Kidney (tissue), 13 donors: ENCODE measurements at regions not wholly inside any gene's neighbourhood (a gene's known extent, or its start where the extent isn't known, plus 50 kb on each side); places are given as distances from the start of the nearest gene placed in this dataset.

Experiments
- DNase-seq, 5 donors: peaks; one replicate each; pipeline ENCODE4 v3.0.0-alpha.2; 2013 to 2020
- FAIRE-seq: peaks from 2 replicates; lab custom pipeline; 2012; peaks lifted over from hg19 to GRCh38; lab: Jason Lieb, UNC
- H3K27ac ChIP-seq, 2 donors: one replicate each; pipeline ENCODE4 v1.7.0; 2013; ENCODE audit warnings: low read depth in 2 of 2, low read length in 2 of 2, inconsistent platforms in 1 of 2
- H3K27me3 ChIP-seq: one replicate; pipeline ENCODE4 v1.7.1; 2013; ENCODE audit warnings: low read length, inconsistent platforms; ENCODE audit not compliant: control insufficient read depth, insufficient read depth
- H3K36me3 ChIP-seq, 3 donors: one replicate each; pipeline versions ENCODE4 v1.7.0 to v1.7.1; 2013; ENCODE audit warnings: low read length in 3 of 3, control low read depth in 1 of 3, inconsistent platforms in 1 of 3; ENCODE audit not compliant: insufficient read depth in 3 of 3, control insufficient read depth in 2 of 3
- H3K4me1 ChIP-seq, 3 donors: one replicate each; pipeline versions ENCODE4 v1.7.0 to v1.7.1; 2013; ENCODE audit warnings: low read length in 3 of 3, inconsistent platforms in 1 of 3, low read depth in 1 of 3; ENCODE audit not compliant: control insufficient read depth in 2 of 3, insufficient read depth in 2 of 3
- H3K4me3 ChIP-seq, 3 donors: one replicate each; pipeline versions ENCODE4 v1.7.0 to v1.8.1; 2013; ENCODE audit warnings: low read length in 3 of 3, control low read depth in 1 of 3, inconsistent platforms in 1 of 3
- H3K9ac ChIP-seq, 3 donors: one replicate each; pipeline versions ENCODE4 v1.7.0 to v1.7.1; 2013; ENCODE audit warnings: low read length in 3 of 3, control low read depth in 1 of 3, inconsistent platforms in 1 of 3
- H3K9me3 ChIP-seq, 3 donors: one replicate each; pipeline versions ENCODE4 v1.7.0 to v1.7.1; 2013; ENCODE audit warnings: low read length in 3 of 3, control low read depth in 1 of 3, inconsistent platforms in 1 of 3; ENCODE audit not compliant: control insufficient read depth in 2 of 3, insufficient read depth in 1 of 3
- CTCF ChIP-seq: IDR thresholded peaks from 3 replicates; pipeline ENCODE4 v1.5.1; 2012; ENCODE audit warnings: mild to moderate bottlenecking, moderate library complexity, borderline replicate concordance; ENCODE audit not compliant: insufficient read depth; ENCODE audit errors: extremely low read depth
- intact Hi-C: fragments of 100-400 bp; cut with DNase I; formaldehyde crosslinking; loops from one replicate; pipeline ENCODE4 v1.11.1; 2022
- donor health status: control.
- donor health status: control.
- donor health status: control.
- donor health status: control.
- donor health status: control.
- donor health status: DM: yes; HTN: yes; CAD: no.
- donor health status: Normal renal cell carcinoma (clear cell type).

GRCh38 chr12:91397866-91398532, 215.4 kb upstream of the DCN start:
- H3K36me3 ChIP-seq = no peaks in the 10 kb centered on the region
- H3K9me3 ChIP-seq = no peaks in the 10 kb centered on the region
- FAIRE-seq (no peak), DNase-seq (no peak)
- H3K4me1 ChIP-seq = no peaks in the 10 kb centered on the region
- no peak overlapping the region for H3K4me3 ChIP-seq
- H3K9ac ChIP-seq = no peak overlapping the region
- no peak overlapping the region for H3K27ac ChIP-seq
- no peak for TF ChIP-seq CTCF
- H3K27me3 ChIP-seq = no peaks in the 10 kb centered on the region
- intact Hi-C loops = loop anchor here (10.0 kb wide), 1 partner anchor 527 kb away; no protein-coding TSS in a partner anchor

- Histone ChIP-seq H3K9ac (no peak overlapping the region), H3K36me3 (no peaks in the 10 kb centered on the region), H3K4me3 (no peak overlapping the region), H3K27me3 (no peaks in the 10 kb centered on the region), H3K9me3 (no peaks in the 10 kb centered on the region), H3K27ac (no peak overlapping the region), H3K4me1 (no peaks in the 10 kb centered on the region)
- no peak for TF ChIP-seq CTCF
- intact Hi-C loops = loop anchor here (10.0 kb wide), 1 partner anchor 529 kb away; no protein-coding TSS in a partner anchor
- DNase-seq (no peak), FAIRE-seq (no peak)
These were observed 213.7 kb upstream of the DCN start for GRCh38 chr12:91396293-91396692.

GRCh38 chr12:91395628-91396135, 213.1 kb upstream of the DCN start:
- Histone ChIP-seq H3K4me1 (no peaks in the 10 kb centered on the region), H3K27me3 (no peaks in the 10 kb centered on the region), H3K9me3 (no peaks in the 10 kb centered on the region), H3K4me3 (no peak overlapping the region), H3K36me3 (no peaks in the 10 kb centered on the region), H3K27ac (no peak overlapping the region), H3K9ac (no peak overlapping the region)
- no peak for FAIRE-seq
- intact Hi-C loops = loop anchor here (10.0 kb wide), 1 partner anchor 529 kb away; no protein-coding TSS in a partner anchor
- no peak for TF ChIP-seq CTCF
- no peak for DNase-seq
